T-helper 1 cell treated with Interleukin-12 subunit alpha and Interleukin-12 subunit beta and Interleukin-4 antibody, amounts not matched to agents 30 μg/mL and 1 μg/mL, for 36 hours (primary cell): ENCODE measurements at regions not wholly inside any gene's neighbourhood (a gene's known extent, or its start where the extent isn't known, plus 50 kb on each side); places are given as distances from the start of the nearest gene placed in this dataset.

Experiments
- H3K27ac Mint-ChIP-seq: one replicate; pipeline ENCODE4 v1.8.0; 2021; ENCODE audit warnings: mild to moderate bottlenecking, mixed read lengths
- H3K27me3 Mint-ChIP-seq: one replicate; pipeline ENCODE4 v1.8.0; 2021; ENCODE audit warnings: low read depth, mixed read lengths
- H3K36me3 Mint-ChIP-seq: one replicate; pipeline ENCODE4 v1.8.0; 2021; ENCODE audit warnings: low read depth, mixed read lengths
- H3K4me1 Mint-ChIP-seq: one replicate; pipeline ENCODE4 v1.8.0; 2021; ENCODE audit warnings: low read depth, mixed read lengths
- H3K4me3 Mint-ChIP-seq: one replicate; pipeline ENCODE4 v1.8.0; 2021; ENCODE audit warnings: mild to moderate bottlenecking, moderate library complexity, mixed read lengths
- H3K9me3 Mint-ChIP-seq: one replicate; pipeline ENCODE4 v1.8.0; 2021; ENCODE audit warnings: mixed read lengths

- Mint-ChIP-seq H3K36me3 (no peaks in the 10 kb centered on the region), H3K27me3 (no peaks in the 10 kb centered on the region), H3K9me3 (peaks cover 18% of the 10 kb centered on the region), H3K27ac (no peak overlapping the region), H3K4me1 (no peaks in the 10 kb centered on the region), H3K4me3 (no peak overlapping the region)
Measured at GRCh38 chr13:64338671-64339070, 2891.5 kb downstream of the PCDH9 start.

GRCh38 chr13:64333888-64334287, 2896.2 kb downstream of the PCDH9 start:
- no peak overlapping the region for H3K4me3 Mint-ChIP-seq
- H3K4me1 Mint-ChIP-seq, result no peaks in the 10 kb centered on the region
- no peak overlapping the region for H3K27ac Mint-ChIP-seq
- no peaks in the 10 kb centered on the region for H3K27me3 Mint-ChIP-seq
- H3K9me3 Mint-ChIP-seq, result peaks cover 18% of the 10 kb centered on the region
- no peaks in the 10 kb centered on the region for H3K36me3 Mint-ChIP-seq

GRCh38 chr13:64332048-64332447, 2898.1 kb downstream of the PCDH9 start:
- no peaks in the 10 kb centered on the region for H3K27me3 Mint-ChIP-seq
- no peaks in the 10 kb centered on the region for H3K36me3 Mint-ChIP-seq
- no peak overlapping the region for H3K27ac Mint-ChIP-seq
- H3K4me3 Mint-ChIP-seq, result no peak overlapping the region
- H3K4me1 Mint-ChIP-seq, result no peaks in the 10 kb centered on the region
- peaks cover 18% of the 10 kb centered on the region for H3K9me3 Mint-ChIP-seq

GRCh38 chr13:64327505-64328194, 2902.5 kb downstream of the PCDH9 start:
- no peak overlapping the region for H3K27ac Mint-ChIP-seq
- peaks cover 11% of the 10 kb centered on the region for H3K9me3 Mint-ChIP-seq
- no peaks in the 10 kb centered on the region for H3K4me1 Mint-ChIP-seq
- no peaks in the 10 kb centered on the region for H3K36me3 Mint-ChIP-seq
- H3K27me3 Mint-ChIP-seq, result no peaks in the 10 kb centered on the region
- H3K4me3 Mint-ChIP-seq, result no peak overlapping the region

- Mint-ChIP-seq H3K36me3 (no peaks in the 10 kb centered on the region), H3K27ac (no peak overlapping the region), H3K27me3 (no peaks in the 10 kb centered on the region), H3K9me3 (peaks cover 11% of the 10 kb centered on the region), H3K4me1 (no peaks in the 10 kb centered on the region), H3K4me3 (no peak overlapping the region)
Measured at GRCh38 chr13:64314331-64314730, 2898.7 kb upstream of the PCDH20 start.

DNA sequence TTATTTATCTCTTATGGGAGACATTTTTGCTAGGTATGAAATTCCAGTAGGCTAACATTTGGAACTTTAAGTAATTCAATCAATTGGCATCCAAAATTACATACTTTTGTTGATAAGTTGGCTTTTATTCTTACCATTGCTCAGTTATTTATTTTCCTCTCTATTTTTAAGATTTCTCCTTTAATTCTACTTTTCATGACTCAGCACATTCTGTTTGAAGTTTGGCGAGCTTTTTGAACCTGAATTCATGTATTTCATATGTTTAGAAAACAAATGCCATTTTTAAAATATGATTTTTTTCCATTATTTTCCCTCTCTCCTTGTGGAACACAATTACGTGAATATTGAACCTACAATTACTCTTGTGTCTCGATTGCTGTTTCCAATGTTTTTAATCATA, 2896.3 kb upstream of the PCDH20 start:
- Mint-ChIP-seq H3K27me3 (no peaks in the 10 kb centered on the region), H3K9me3 (peaks cover 18% of the 10 kb centered on the region), H3K36me3 (no peaks in the 10 kb centered on the region), H3K4me3 (no peak overlapping the region), H3K4me1 (no peaks in the 10 kb centered on the region), H3K27ac (no peak overlapping the region)

DNA sequence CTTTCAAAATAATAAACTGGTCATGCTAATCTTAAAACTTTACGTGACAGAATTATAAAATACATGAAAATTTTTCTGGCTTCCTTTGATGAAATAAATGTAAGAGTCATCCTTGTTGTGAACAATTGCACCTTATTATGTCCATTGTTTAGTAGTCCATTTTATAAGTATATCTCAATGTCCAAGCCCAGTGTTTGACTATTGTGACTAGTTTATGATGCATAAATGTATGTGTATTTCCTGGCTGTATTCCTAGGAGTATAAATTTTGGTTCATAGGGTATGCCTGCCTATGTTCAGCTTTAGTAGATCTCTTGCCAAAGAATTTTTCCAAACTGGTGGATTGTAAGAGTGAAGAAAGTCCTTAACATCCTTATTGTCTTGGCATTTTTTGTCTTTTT, 2895.5 kb upstream of the PCDH20 start:
- no peaks in the 10 kb centered on the region for H3K27me3 Mint-ChIP-seq
- H3K36me3 Mint-ChIP-seq, result no peaks in the 10 kb centered on the region
- H3K27ac Mint-ChIP-seq, result no peak overlapping the region
- H3K9me3 Mint-ChIP-seq, result peaks cover 15% of the 10 kb centered on the region
- no peaks in the 10 kb centered on the region for H3K4me1 Mint-ChIP-seq
- H3K4me3 Mint-ChIP-seq, result no peak overlapping the region

DNA sequence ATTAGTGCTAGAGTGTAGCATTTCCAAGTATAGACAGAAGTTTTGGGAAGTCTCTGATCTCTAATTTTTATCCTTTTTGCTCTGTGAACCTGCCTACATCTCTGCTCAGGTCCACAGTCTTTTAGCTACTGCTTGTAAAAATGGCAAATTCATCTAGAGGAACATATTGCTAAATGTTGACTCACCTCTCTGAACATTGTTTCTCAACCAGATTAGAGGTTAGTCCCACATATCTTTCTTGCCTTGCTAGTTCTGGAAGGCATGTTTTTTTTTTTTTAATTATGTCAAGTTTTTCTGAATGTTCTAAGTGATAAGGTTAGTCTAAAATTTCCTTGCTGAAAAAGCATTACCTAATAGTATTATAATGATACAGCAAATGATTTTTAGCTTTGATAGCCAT, 2889.6 kb upstream of the PCDH20 start:
- H3K27me3 Mint-ChIP-seq, result no peaks in the 10 kb centered on the region
- no peaks in the 10 kb centered on the region for H3K4me1 Mint-ChIP-seq
- no peaks in the 10 kb centered on the region for H3K36me3 Mint-ChIP-seq
- H3K27ac Mint-ChIP-seq, result no peak overlapping the region
- no peak overlapping the region for H3K4me3 Mint-ChIP-seq
- peaks cover 8% of the 10 kb centered on the region for H3K9me3 Mint-ChIP-seq

DNA sequence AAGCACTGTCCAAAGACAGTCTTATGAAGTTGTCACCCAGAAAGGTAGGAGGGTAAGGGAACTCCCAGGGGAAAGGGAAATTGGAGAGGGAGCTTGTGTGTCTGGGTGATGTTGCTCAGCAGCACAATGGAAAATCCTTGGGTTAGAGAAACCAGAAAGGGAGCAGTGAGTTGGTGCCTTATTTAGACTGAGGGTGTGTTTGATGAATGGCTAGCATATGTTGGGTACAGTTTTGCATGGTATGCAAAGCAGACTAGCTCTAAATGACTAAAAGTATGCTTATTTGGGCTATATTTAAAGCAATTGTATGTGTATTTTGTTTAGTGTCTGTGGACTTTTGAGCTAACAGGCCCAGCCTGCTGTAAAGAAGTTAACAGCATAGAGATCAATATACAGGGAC, 2884.6 kb upstream of the PCDH20 start:
- Mint-ChIP-seq H3K27me3 (no peaks in the 10 kb centered on the region), H3K4me3 (no peak overlapping the region), H3K36me3 (no peaks in the 10 kb centered on the region), H3K9me3 (peaks cover 13% of the 10 kb centered on the region), H3K27ac (no peak overlapping the region), H3K4me1 (no peaks in the 10 kb centered on the region)

- H3K27ac Mint-ChIP-seq, result no peak overlapping the region
- H3K27me3 Mint-ChIP-seq, result no peaks in the 10 kb centered on the region
- H3K9me3 Mint-ChIP-seq, result peaks cover 25% of the 10 kb centered on the region
- no peaks in the 10 kb centered on the region for H3K4me1 Mint-ChIP-seq
- no peak overlapping the region for H3K4me3 Mint-ChIP-seq
- no peaks in the 10 kb centered on the region for H3K36me3 Mint-ChIP-seq
Measured at GRCh38 chr13:64293923-64294322, 2878.3 kb upstream of the PCDH20 start.

DNA sequence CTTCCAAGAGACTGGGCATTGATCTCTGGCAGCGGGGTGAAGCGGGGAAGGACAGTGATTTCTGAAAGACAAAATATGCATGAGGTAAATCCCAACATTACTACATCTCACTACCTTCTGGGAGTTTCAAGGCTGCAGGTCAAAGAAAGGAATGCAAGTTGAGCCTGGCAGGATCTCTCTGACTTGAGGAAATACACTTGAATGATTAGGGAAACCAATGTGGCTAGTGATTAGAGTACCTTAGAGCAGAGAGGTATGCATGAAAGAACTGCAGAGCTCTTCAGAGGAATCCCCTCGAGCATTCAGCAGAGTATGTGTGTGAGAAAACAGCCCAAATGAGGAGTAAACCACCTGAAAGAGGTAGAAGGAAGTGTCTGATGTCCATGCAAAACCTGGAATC, 2874.1 kb upstream of the PCDH20 start:
- H3K36me3 Mint-ChIP-seq, result no peaks in the 10 kb centered on the region
- H3K9me3 Mint-ChIP-seq, result peaks cover 35% of the 10 kb centered on the region
- H3K4me3 Mint-ChIP-seq, result no peak overlapping the region
- no peak overlapping the region for H3K27ac Mint-ChIP-seq
- no peaks in the 10 kb centered on the region for H3K27me3 Mint-ChIP-seq
- no peaks in the 10 kb centered on the region for H3K4me1 Mint-ChIP-seq

GRCh38 chr13:64283926-64284325, 2868.3 kb upstream of the PCDH20 start:
- peaks cover 31% of the 10 kb centered on the region for H3K9me3 Mint-ChIP-seq
- H3K27me3 Mint-ChIP-seq, result no peaks in the 10 kb centered on the region
- no peak overlapping the region for H3K4me3 Mint-ChIP-seq
- no peaks in the 10 kb centered on the region for H3K36me3 Mint-ChIP-seq
- H3K4me1 Mint-ChIP-seq, result no peaks in the 10 kb centered on the region
- no peak overlapping the region for H3K27ac Mint-ChIP-seq

DNA sequence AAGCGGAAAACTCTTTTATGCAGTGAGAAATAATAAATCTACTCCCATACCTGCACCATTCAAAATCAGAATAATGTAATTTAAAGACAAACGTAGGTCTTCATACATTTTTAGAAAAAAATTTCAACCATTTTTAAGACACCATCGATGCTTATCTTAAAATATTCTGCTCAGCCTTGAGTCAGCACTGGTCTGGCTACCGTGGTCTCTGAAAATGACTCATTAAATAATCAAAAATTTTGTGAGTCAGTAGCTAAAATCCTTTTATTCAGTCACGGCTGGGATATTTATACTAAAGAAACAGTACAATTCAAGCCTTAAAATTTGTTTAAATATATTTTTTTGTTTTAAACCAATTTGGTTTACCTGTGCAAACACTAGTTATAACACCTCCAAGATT, 2862.8 kb upstream of the PCDH20 start:
- no peaks in the 10 kb centered on the region for H3K27me3 Mint-ChIP-seq
- H3K36me3 Mint-ChIP-seq, result no peaks in the 10 kb centered on the region
- H3K4me3 Mint-ChIP-seq, result no peak overlapping the region
- H3K27ac Mint-ChIP-seq, result no peak overlapping the region
- H3K4me1 Mint-ChIP-seq, result no peaks in the 10 kb centered on the region
- H3K9me3 Mint-ChIP-seq, result peaks cover 18% of the 10 kb centered on the region

- H3K27me3 Mint-ChIP-seq, result no peaks in the 10 kb centered on the region
- H3K36me3 Mint-ChIP-seq, result no peaks in the 10 kb centered on the region
- peaks cover 23% of the 10 kb centered on the region for H3K9me3 Mint-ChIP-seq
- H3K27ac Mint-ChIP-seq, result no peak overlapping the region
- H3K4me3 Mint-ChIP-seq, result no peak overlapping the region
- H3K4me1 Mint-ChIP-seq, result no peaks in the 10 kb centered on the region
Measured at GRCh38 chr13:64277097-64277496, 2861.4 kb upstream of the PCDH20 start.

DNA sequence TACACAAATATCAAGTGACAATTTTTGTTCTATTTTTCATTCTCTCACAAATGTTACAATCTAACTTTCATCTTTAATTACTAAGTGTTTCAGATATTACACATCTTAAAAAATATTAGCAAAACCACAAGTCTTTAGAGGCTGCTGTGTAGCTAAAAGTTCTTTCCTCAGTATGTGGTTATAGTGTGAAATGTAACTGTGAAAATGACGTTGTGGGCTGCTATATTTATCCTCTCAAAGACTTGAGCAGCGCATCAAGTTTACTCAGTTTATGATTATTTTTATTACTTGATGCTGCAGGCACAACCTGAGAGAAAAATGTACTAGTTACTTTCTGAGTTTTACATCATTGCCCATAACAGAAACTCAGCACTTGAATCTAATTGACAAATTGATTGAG, 2860.6 kb upstream of the PCDH20 start:
- Mint-ChIP-seq H3K27ac (no peak overlapping the region), H3K27me3 (no peaks in the 10 kb centered on the region), H3K4me3 (no peak overlapping the region), H3K4me1 (no peaks in the 10 kb centered on the region), H3K36me3 (no peaks in the 10 kb centered on the region), H3K9me3 (peaks cover 22% of the 10 kb centered on the region)
